HepG2 (cell line): ENCODE measurements at regions not wholly inside any gene's neighbourhood (a gene's known extent, or its start where the extent isn't known, plus 50 kb on each side); places are given as distances from the start of the nearest gene placed in this dataset.
A peak's percentile ranks its signal among the peaks of the same experiment; 100 is the strongest.

Experiments used
- ATAC-seq: fragments of 200-7000 bp; cut with Tn5 transposase; 3 replicates; pipeline ENCODE4 v1.9.1; 2020; ENCODE audit warnings: mild to moderate bottlenecking, moderate library complexity
- BruUV-seq: library from RNA; stranded (reverse); fragments of 400-500 nt; replicated peaks from 2 replicates; lab custom pipeline; 2021; lab: Mats Ljungman, UMichigan
- CTCF ChIA-PET: fragments of 300-600 bp; formaldehyde crosslinking; extraction: SDS; loops from one replicate; lab custom pipeline; 2021; ENCODE audit warnings: low total read pairs, inconsistent platforms, low intra/inter-chr PET ratio; lab: Yijun Ruan, JAX
- POLR2A ChIA-PET: fragments of 350-600 bp; sonication (Branson Sonifier 250); formaldehyde crosslinking; loops from one replicate; lab custom pipeline; 2020; ENCODE audit warnings: antibody characterized with exemption, inconsistent platforms; lab: Yijun Ruan, JAX
- DNase-seq: peaks from one replicate; pipeline ENCODE4 v3.0.0-alpha.2; 2015; ENCODE audit warnings: low spot score
- FAIRE-seq: peaks from 3 replicates; lab custom pipeline; 2011; peaks lifted over from hg19 to GRCh38; lab: Jason Lieb, UNC
- H2AFZ ChIP-seq: one replicate; pipeline ENCODE4 v1.6.1; 2011; ENCODE audit warnings: low read length, inconsistent platforms
- H3K27ac ChIP-seq: fragments of 300-600 bp; 3 replicates; pipeline ENCODE4 v1.8.0; 2011; ENCODE audit warnings: mixed run types, mild to moderate bottlenecking, mixed read lengths, low read length, inconsistent platforms; ENCODE audit not compliant: insufficient read depth; ENCODE audit errors: extremely low read length
- H3K27me3 ChIP-seq, 2 experiments: fragments of 200-600 bp in 1 of 2; 2 replicates in 1 of 2; 3 replicates in 1 of 2; pipeline versions ENCODE4 v1.6.0 to v1.8.0; 2011; ENCODE audit warnings: low read length in 2 of 2, mild to moderate bottlenecking in 2 of 2, moderate library complexity in 2 of 2, inconsistent platforms in 1 of 2; ENCODE audit not compliant: insufficient read depth in 2 of 2, control insufficient read depth in 1 of 2
- H3K36me3 ChIP-seq, 2 experiments: fragments of 200-600 bp in 1 of 2; replicated peaks in 1 of 2; 2 replicates in 1 of 2; 3 replicates in 1 of 2; pipeline versions ENCODE4 v1.5.1 to v1.8.0; 2011; ENCODE audit warnings: low read length in 2 of 2, inconsistent platforms in 1 of 2; ENCODE audit not compliant: insufficient read depth in 2 of 2, control insufficient read depth in 1 of 2
- H3K4me1 ChIP-seq: 2 replicates; pipeline ENCODE4 v1.5.1; 2012; ENCODE audit warnings: low read length, inconsistent platforms; ENCODE audit not compliant: insufficient read depth
- H3K4me2 ChIP-seq: 2 replicates; pipeline ENCODE4 v1.6.0; 2011; ENCODE audit warnings: low read depth, low read length, inconsistent platforms
- H3K4me3 ChIP-seq, 3 experiments: fragments of 200-600 bp in 1 of 3; sonication (generic), shearing (Covaris generic) in 1 of 3; replicated peaks in 1 of 3; 2 replicates each; pipeline ENCODE4 v1.5.1; 2011 to 2016; ENCODE audit warnings: low read length in 3 of 3, inconsistent platforms in 2 of 3, low read depth in 2 of 3, mild to moderate bottlenecking in 2 of 3, control low read depth in 1 of 3, mixed read lengths in 1 of 3; ENCODE audit not compliant: insufficient read depth in 1 of 3
- H3K79me2 ChIP-seq: one replicate; pipeline ENCODE4 v1.6.1; 2011; ENCODE audit warnings: low read length, inconsistent platforms; ENCODE audit not compliant: insufficient read depth
- H3K9ac ChIP-seq: 2 replicates; pipeline ENCODE4 v1.6.0; 2011; ENCODE audit warnings: mild to moderate bottlenecking, low read depth, low read length, inconsistent platforms; ENCODE audit not compliant: insufficient read depth
- H3K9me3 ChIP-seq: 2 replicates; pipeline ENCODE4 v1.5.1; 2012; ENCODE audit warnings: mild to moderate bottlenecking, low read length
- H4K20me1 ChIP-seq: 2 replicates; pipeline ENCODE4 v1.6.0; 2011; ENCODE audit warnings: inconsistent platforms, mild to moderate bottlenecking, low read length, moderate library complexity; ENCODE audit not compliant: insufficient read depth
- CCAR2 ChIP-seq: fragments of 200-400 bp; formaldehyde crosslinking; optimal IDR thresholded peaks from 2 replicates; pipeline ENCODE3; 2018; ENCODE audit warnings: low read depth, mild to moderate bottlenecking, low read length, moderate library complexity
- CREB1 ChIP-seq, 2 experiments: fragments of 450-650 bp in 1 of 2; IDR thresholded peaks; 2 replicates each; pipeline ENCODE4 v1.6.1; 2016 to 2017; ENCODE audit warnings: control low read depth in 1 of 2, mild to moderate bottlenecking in 1 of 2, missing compliant biosample characterization in 1 of 2, missing genetic modification characterization in 1 of 2
- HDAC6 ChIP-seq: fragments of 200-600 bp; sonication (generic); IDR thresholded peaks from 2 replicates; pipeline ENCODE4 v1.7.0; 2017; ENCODE audit warnings: mild to moderate bottlenecking, antibody characterized with exemption, low read length, low read depth
- IKZF1 ChIP-seq: fragments of 450-650 bp; IDR thresholded peaks from 2 replicates; pipeline ENCODE4 v1.7.1; 2016
- NFE2L1 ChIP-seq: sonication (generic); formaldehyde crosslinking; IDR thresholded peaks from 2 replicates; pipeline ENCODE4 v1.4.0; 2020; ENCODE audit warnings: missing genetic modification reagents, mild to moderate bottlenecking, borderline replicate concordance
- RBM22 ChIP-seq: fragments of 200-400 bp; formaldehyde crosslinking; optimal IDR thresholded peaks from 2 replicates; pipeline ENCODE3; 2017; ENCODE audit warnings: mild to moderate bottlenecking, low read length, moderate library complexity
- REL ChIP-seq: sonication (generic); formaldehyde crosslinking; conservative IDR thresholded peaks from 2 replicates; pipeline ENCODE4 v1.8.0; 2022; ENCODE audit warnings: mild to moderate bottlenecking, missing genetic modification reagents, moderate library complexity
- ZNF367 ChIP-seq: sonication (generic); formaldehyde crosslinking; IDR thresholded peaks from 2 replicates; pipeline ENCODE4 v1.4.0; 2020; ENCODE audit warnings: missing genetic modification reagents, borderline replicate concordance
- WGBS: methylation state at CpG from one replicate; pipeline ENCODE4 v1.1.6; 2017; ENCODE audit warnings: low lambda C conversion rate; 5-methylcytosine and 5-hydroxymethylcytosine counted together
- in situ Hi-C: cut with HindIII; loops from 2 replicates; pipeline ENCODE4 v1.10.0; 2017; ENCODE audit warnings: low pct_unique_long_range_greater_than_20kb; ENCODE audit not compliant: extremely low pct_ligation_motif_present
- intact Hi-C: fragments of 100-400 bp; cut with micrococcal nuclease; formaldehyde crosslinking; loops from one replicate; pipeline ENCODE4 v1.10.0; 2022; ENCODE audit not compliant: unreplicated experiment
- TF ChIP-seq, protein P1 (sequence below): sonication (generic); formaldehyde crosslinking; IDR thresholded peaks from 2 replicates; pipeline ENCODE4 v1.8.0; 2022; ENCODE audit warnings: missing genetic modification reagents, low read depth, mild to moderate bottlenecking, borderline replicate concordance

DNA sequence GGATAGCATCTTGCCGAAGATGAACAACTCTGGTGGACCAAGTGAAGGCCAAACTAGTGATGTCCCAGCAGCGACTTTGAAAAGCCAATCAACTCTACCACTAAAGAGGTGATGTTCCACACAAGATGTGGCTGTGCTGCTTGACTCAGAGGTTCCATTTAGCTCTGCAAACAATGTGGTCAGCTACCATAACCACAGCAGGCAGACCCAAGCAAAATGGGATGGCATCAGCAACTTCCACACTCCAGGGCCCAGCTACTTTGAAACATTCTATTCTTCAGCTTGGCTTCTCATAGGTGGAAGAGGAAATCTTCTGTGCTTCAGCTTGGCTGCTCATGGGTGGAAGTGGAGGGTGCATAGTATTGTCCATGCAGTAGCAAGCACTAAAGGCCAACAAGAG is 70.5 kb downstream of the IRX2 start:
- peaks cover 14% of the 10 kb centered on the region for H3K9me3 ChIP-seq
- no peak overlapping the region for H3K27ac ChIP-seq
- WGBS = 0% methylated on average over 1 of the region's 2 CpGs
- H4K20me1 ChIP-seq = no peaks in the 10 kb centered on the region
- H3K36me3 ChIP-seq = no peaks in the 10 kb centered on the region
- no peak overlapping the region for H3K9ac ChIP-seq
- CTCF ChIA-PET = no interaction called here
- TF ChIP-seq ZNF367 (CRISPR knock-in tag) (no peak), CCAR2 (no peak), NFE2L1 (no peak)
- TF ChIP-seq, all 625 proteins: peak for 0
- no peak overlapping the region for H3K4me3 ChIP-seq
- intact Hi-C loops = no loop called here
- H3K4me2 ChIP-seq = no peak overlapping the region
- POLR2A ChIA-PET = no interaction called here
- no peaks in the 10 kb centered on the region for H3K79me2 ChIP-seq
- ATAC-seq (no peak), DNase-seq (no peak), FAIRE-seq (no peak)
- in situ Hi-C loops = no loop called here
- peaks cover 1 to 16% of the 10 kb centered on the region in 2 experiments; a peak in 2 of 5 replicates for H3K27me3 ChIP-seq
- no TSS peak for BruUV-seq
- no peak overlapping the region for H2AFZ ChIP-seq
- no peaks in the 10 kb centered on the region for H3K4me1 ChIP-seq

DNA sequence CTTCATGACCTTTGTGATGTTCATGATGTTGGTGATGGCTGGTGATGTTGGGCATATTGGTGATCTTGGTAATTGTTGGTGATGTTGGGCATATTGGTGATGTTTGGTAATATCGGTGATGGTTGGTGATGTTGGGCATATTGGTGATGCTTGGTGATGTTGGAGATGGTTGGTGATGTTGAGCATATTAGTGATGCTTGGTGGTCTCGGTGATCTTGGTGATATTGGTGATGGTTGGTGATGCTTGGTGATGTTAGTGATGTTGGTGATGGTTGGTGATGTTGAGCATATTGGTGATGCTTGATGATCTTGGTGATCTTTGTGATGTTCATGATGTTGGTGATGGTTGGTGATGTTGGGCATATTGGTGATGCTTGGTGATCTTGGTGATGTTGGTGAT is 73.8 kb downstream of the IRX2 start:
- H3K4me2 ChIP-seq = no peak overlapping the region
- no TSS peak for BruUV-seq
- 35% methylated on average over 2 of the region's 2 CpGs for WGBS
- no peaks in the 10 kb centered on the region for H3K79me2 ChIP-seq
- H2AFZ ChIP-seq = no peak overlapping the region
- no peak overlapping the region for H3K27ac ChIP-seq
- no peaks in the 10 kb centered on the region for H3K36me3 ChIP-seq
- peaks cover 0 to 1% of the 10 kb centered on the region in 2 experiments; a peak in 1 of 5 replicates for H3K27me3 ChIP-seq
- ATAC-seq (no peak), FAIRE-seq (no peak), DNase-seq (no peak)
- POLR2A ChIA-PET = no interaction called here
- H4K20me1 ChIP-seq = no peaks in the 10 kb centered on the region
- H3K4me1 ChIP-seq = no peaks in the 10 kb centered on the region
- H3K9ac ChIP-seq = no peak overlapping the region
- TF ChIP-seq IKZF1 (peak; percentile 85; the same call in 1 of the 2 replicates), CREB1 (IDR thresholded peaks at IDR 0.05) (peak; percentile 60; the same call in 1 of the 2 replicates), CREB1 (CRISPR knock-in tag; IDR thresholded peaks at IDR 0.05) (no peak), RBM22 (no peak), REL (CRISPR knock-in tag) (no peak), HDAC6 (no peak)
- TF ChIP-seq, protein P1, sequence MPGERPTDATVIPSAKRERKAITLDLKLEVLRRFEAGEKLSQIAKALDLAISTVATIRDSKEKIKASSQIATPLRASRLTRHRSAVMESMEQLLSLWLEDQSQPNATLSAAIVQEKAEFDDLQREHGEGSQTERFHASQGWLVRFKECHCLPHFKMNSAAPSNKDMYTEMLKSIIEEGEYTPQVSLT = no peak
- in situ Hi-C loops = no loop called here
- intact Hi-C loops = no loop called here
- peaks cover 14% of the 10 kb centered on the region for H3K9me3 ChIP-seq
- H3K4me3 ChIP-seq = no peak overlapping the region
- CTCF ChIA-PET = no interaction called here
